ENCODE measurements at regions not wholly inside any gene's neighbourhood (a gene's known extent, or its start where the extent isn't known, plus 50 kb on each side); places are given as distances from the start of the nearest gene placed in this dataset.

DNA sequence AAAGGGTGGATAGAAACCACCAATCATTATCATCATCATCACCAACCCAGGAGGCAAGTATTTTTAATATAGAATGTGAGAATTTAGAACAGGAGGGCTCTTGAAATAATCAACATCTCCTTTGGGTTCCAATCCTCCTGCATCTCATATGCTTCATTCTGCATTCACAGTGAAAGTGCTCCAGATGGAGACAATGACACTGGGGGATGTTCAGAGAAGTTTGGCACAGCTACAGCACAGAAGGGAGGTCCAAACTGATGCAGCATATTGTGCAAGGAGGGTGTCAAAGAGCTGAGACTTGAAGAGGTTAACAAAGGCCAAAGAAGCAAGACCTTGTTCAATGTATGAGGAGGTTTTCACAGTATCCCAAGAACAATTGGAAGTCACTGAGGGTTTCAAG lies 767.1 kb downstream of the NTRK3 start:
- no peak for TF ChIP-seq EZH2phosphoT487 (IDR thresholded peaks at IDR 0.05; ENCODE audit: borderline replicate concordance)
- TF ChIP-seq SP1 (IDR thresholded peaks at IDR 0.05; ENCODE audit: low read depth): no peak
- TF ChIP-seq POLR2A (IDR thresholded peaks at IDR 0.05; ENCODE audit: borderline replicate concordance, extremely low read depth, insufficient read depth, insufficient read length): no peak
- TF ChIP-seq RAD21 (IDR thresholded peaks at IDR 0.05; ENCODE audit: low read depth): no peak
- no peak for TF ChIP-seq ELF1 (IDR thresholded peaks at IDR 0.05; ENCODE audit: borderline replicate concordance, low read depth)
- no peak for TF ChIP-seq POLR2AphosphoS5 (IDR thresholded peaks at IDR 0.05; ENCODE audit: low read depth, low read length)
- TF ChIP-seq CBX3 (IDR thresholded peaks at IDR 0.05; ENCODE audit: low read depth): no peak
- Histone ChIP-seq H3K27me3 (ENCODE audit: insufficient read depth, low read length) (no peaks in the 10 kb centered on the region), H2AFZ (ENCODE audit: low read depth, low read length, poor library complexity, severe bottlenecking) (no peak overlapping the region), H3K4me3 (replicated peaks in 1 of 2; ENCODE audit: low read depth in 1 of 2, low read length in 2 of 2) (no peak overlapping the region), H3K36me3 (ENCODE audit: control insufficient read depth in 1 of 2, insufficient read depth in 2 of 2, low read length in 2 of 2) (no peaks in the 10 kb centered on the region), H3K9me2 (ENCODE audit: insufficient read depth) (no peaks in the 10 kb centered on the region), H3K4me1 (ENCODE audit: control insufficient read depth in 1 of 2, insufficient read depth in 2 of 2, low read length in 2 of 2) (no peaks in the 10 kb centered on the region), H4K20me1 (ENCODE audit: insufficient read depth) (no peaks in the 10 kb centered on the region), H3K27ac (ENCODE audit: low read depth, low read length) (no peak overlapping the region), H3K4me2 (ENCODE audit: low read length) (no peak overlapping the region), H3K9ac (ENCODE audit: low read length) (no peak overlapping the region), H3K79me2 (ENCODE audit: insufficient read depth, low read length) (no peaks in the 10 kb centered on the region), H3K9me3 (ENCODE audit: control insufficient read depth in 1 of 2, insufficient read depth in 1 of 2, low read depth in 1 of 2, low read length in 2 of 2) (peaks cover 4 to 16% of the 10 kb centered on the region in 2 experiments; a peak in 2 of 4 replicates)
- POLR2A ChIA-PET: no interaction called here
- intact Hi-C loops (cut with micrococcal nuclease): no loop called here
- no TSS peak for BruUV-seq (replicated peaks)
- DNase-seq (ENCODE audit: low read depth, low spot score) (no peak), ATAC-seq (no peak)
- CTCF ChIA-PET: no interaction called here
- RAD21 ChIA-PET (ENCODE audit: low non-redundant PET in 1 of 2, low total read pairs in 2 of 2, uncharacterized antibody in 2 of 2, unreplicated experiment in 2 of 2): no interaction called here

- ATAC-seq (no peak), DNase-seq (ENCODE audit: low read depth, low spot score) (no peak)
- intact Hi-C loops (cut with micrococcal nuclease): no loop called here
- H3K4me2 ChIP-seq (ENCODE audit: low read length): no peak overlapping the region
- no peaks in the 10 kb centered on the region for H3K79me2 ChIP-seq (ENCODE audit: insufficient read depth, low read length)
- peaks cover 5 to 15% of the 10 kb centered on the region in 2 experiments; a peak in 2 of 4 replicates for H3K9me3 ChIP-seq (ENCODE audit: control insufficient read depth in 1 of 2, insufficient read depth in 1 of 2, low read depth in 1 of 2, low read length in 2 of 2)
- BruUV-seq (replicated peaks): no TSS peak
- no peaks in the 10 kb centered on the region for H3K4me1 ChIP-seq (ENCODE audit: control insufficient read depth in 1 of 2, insufficient read depth in 2 of 2, low read length in 2 of 2)
- no peak overlapping the region for H2AFZ ChIP-seq (ENCODE audit: low read depth, low read length, poor library complexity, severe bottlenecking)
- ChIA-PET POLR2A (no interaction called here), CTCF (no interaction called here), RAD21 (ENCODE audit: low non-redundant PET in 1 of 2, low total read pairs in 2 of 2, uncharacterized antibody in 2 of 2, unreplicated experiment in 2 of 2) (no interaction called here)
- H3K4me3 ChIP-seq (replicated peaks in 1 of 2; ENCODE audit: low read depth in 1 of 2, low read length in 2 of 2): no peak overlapping the region
- no peak overlapping the region for H3K9ac ChIP-seq (ENCODE audit: low read length)
- H3K36me3 ChIP-seq (ENCODE audit: control insufficient read depth in 1 of 2, insufficient read depth in 2 of 2, low read length in 2 of 2): no peaks in the 10 kb centered on the region
- H3K27ac ChIP-seq (ENCODE audit: low read depth, low read length): no peak overlapping the region
- no peaks in the 10 kb centered on the region for H3K27me3 ChIP-seq (ENCODE audit: insufficient read depth, low read length)
- H3K9me2 ChIP-seq (ENCODE audit: insufficient read depth): no peaks in the 10 kb centered on the region
- H4K20me1 ChIP-seq (ENCODE audit: insufficient read depth): no peaks in the 10 kb centered on the region
- TF ChIP-seq ELF1 (IDR thresholded peaks at IDR 0.05; ENCODE audit: borderline replicate concordance, low read depth) (no peak), EZH2phosphoT487 (IDR thresholded peaks at IDR 0.05; ENCODE audit: borderline replicate concordance) (no peak), POLR2AphosphoS5 (IDR thresholded peaks at IDR 0.05; ENCODE audit: low read depth, low read length) (no peak), ATF3 (IDR thresholded peaks at IDR 0.05) (no peak), CBX3 (IDR thresholded peaks at IDR 0.05; ENCODE audit: low read depth) (no peak), ZNF274 (IDR thresholded peaks at IDR 0.05; ENCODE audit: low read depth, low read length) (no peak), ZFX (IDR thresholded peaks at IDR 0.05) (no peak), POLR2A (IDR thresholded peaks at IDR 0.05; ENCODE audit: borderline replicate concordance, extremely low read depth, insufficient read depth, insufficient read length) (no peak), YY1 (IDR thresholded peaks at IDR 0.05; ENCODE audit: extremely low read depth, insufficient replicate concordance, low read depth, low read length) (no peak), FOSL1 (IDR thresholded peaks at IDR 0.05; ENCODE audit: low read depth) (no peak), EGR1 (IDR thresholded peaks at IDR 0.05; ENCODE audit: low read depth) (no peak), SRF (IDR thresholded peaks at IDR 0.05; ENCODE audit: low read depth) (no peak), SIN3A (IDR thresholded peaks at IDR 0.05; ENCODE audit: low read depth) (no peak), EZH2 (IDR thresholded peaks at IDR 0.05) (no peak), JUND (IDR thresholded peaks at IDR 0.05) (no peak)
- TF ChIP-seq, protein P1, sequence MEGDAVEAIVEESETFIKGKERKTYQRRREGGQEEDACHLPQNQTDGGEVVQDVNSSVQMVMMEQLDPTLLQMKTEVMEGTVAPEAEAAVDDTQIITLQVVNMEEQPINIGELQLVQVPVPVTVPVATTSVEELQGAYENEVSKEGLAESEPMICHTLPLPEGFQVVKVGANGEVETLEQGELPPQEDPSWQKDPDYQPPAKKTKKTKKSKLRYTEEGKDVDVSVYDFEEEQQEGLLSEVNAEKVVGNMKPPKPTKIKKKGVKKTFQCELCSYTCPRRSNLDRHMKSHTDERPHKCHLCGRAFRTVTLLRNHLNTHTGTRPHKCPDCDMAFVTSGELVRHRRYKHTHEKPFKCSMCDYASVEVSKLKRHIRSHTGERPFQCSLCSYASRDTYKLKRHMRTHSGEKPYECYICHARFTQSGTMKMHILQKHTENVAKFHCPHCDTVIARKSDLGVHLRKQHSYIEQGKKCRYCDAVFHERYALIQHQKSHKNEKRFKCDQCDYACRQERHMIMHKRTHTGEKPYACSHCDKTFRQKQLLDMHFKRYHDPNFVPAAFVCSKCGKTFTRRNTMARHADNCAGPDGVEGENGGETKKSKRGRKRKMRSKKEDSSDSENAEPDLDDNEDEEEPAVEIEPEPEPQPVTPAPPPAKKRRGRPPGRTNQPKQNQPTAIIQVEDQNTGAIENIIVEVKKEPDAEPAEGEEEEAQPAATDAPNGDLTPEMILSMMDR (IDR thresholded peaks at IDR 0.05 in 2 of 3, conservative IDR thresholded peaks at IDR 0.05 in 1 of 3; ENCODE audit: borderline replicate concordance in 1 of 3, insufficient read depth in 1 of 3, low read depth in 2 of 3, low read length in 2 of 3): no peak
- TF ChIP-seq, protein P2, sequence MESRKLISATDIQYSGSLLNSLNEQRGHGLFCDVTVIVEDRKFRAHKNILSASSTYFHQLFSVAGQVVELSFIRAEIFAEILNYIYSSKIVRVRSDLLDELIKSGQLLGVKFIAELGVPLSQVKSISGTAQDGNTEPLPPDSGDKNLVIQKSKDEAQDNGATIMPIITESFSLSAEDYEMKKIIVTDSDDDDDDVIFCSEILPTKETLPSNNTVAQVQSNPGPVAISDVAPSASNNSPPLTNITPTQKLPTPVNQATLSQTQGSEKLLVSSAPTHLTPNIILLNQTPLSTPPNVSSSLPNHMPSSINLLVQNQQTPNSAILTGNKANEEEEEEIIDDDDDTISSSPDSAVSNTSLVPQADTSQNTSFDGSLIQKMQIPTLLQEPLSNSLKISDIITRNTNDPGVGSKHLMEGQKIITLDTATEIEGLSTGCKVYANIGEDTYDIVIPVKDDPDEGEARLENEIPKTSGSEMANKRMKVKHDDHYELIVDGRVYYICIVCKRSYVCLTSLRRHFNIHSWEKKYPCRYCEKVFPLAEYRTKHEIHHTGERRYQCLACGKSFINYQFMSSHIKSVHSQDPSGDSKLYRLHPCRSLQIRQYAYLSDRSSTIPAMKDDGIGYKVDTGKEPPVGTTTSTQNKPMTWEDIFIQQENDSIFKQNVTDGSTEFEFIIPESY (IDR thresholded peaks at IDR 0.05; ENCODE audit: extremely low read depth, insufficient replicate concordance, low read length): no peak
Observed at GRCh38 chr15:87487484-87487883, 769.1 kb downstream of the NTRK3 start.
